ENCODE measurements at regions not wholly inside any gene's neighbourhood (a gene's known extent, or its start where the extent isn't known, plus 50 kb on each side); places are given as distances from the start of the nearest gene placed in this dataset.

DNA sequence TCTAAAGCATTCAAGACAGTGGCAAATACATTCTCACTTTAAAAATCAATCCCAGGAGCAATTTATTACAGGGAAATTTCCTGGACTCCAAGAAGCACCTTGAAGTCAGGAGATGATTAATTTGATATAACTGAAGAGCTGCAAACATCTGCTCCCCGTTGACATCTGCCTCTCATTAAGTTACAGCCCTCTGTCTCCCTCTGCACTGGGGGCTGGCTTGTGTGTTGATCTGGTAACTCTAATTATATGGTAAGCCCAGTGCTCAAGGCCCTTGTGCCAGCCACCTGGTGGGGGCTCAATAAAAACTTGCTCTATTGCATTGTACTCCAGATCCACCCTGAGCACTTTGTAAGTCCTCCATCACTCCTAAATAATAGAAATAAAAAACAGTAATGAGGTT, 131.1 kb upstream of the ZNF462 start:
- H3K9me2 ChIP-seq (replicated peaks; ENCODE audit: insufficient read depth, low read length) = no peaks in the 10 kb centered on the region
- no peaks in the 10 kb centered on the region for H3K4me1 ChIP-seq (ENCODE audit: low read length)
- no peak overlapping the region for H3K4me2 ChIP-seq (ENCODE audit: low read depth, low read length, poor library complexity, severe bottlenecking)
- no peaks in the 10 kb centered on the region for H3K36me3 ChIP-seq (ENCODE audit: insufficient read depth, low read length)
- DNase-seq = no peak
- H3K9ac ChIP-seq (ENCODE audit: low read length) = no peak overlapping the region
- no peak overlapping the region for H2AFZ ChIP-seq (ENCODE audit: low read length)
- no peaks in the 10 kb centered on the region for H3K27me3 ChIP-seq (ENCODE audit: low read length)
- H4K20me1 ChIP-seq (ENCODE audit: insufficient read depth, low read depth, low read length) = no peaks in the 10 kb centered on the region
- no peaks in the 10 kb centered on the region for H3K9me3 ChIP-seq (ENCODE audit: low read length)
- H3K4me3 ChIP-seq (ENCODE audit: low read length) = no peak overlapping the region
- H3K27ac ChIP-seq (ENCODE audit: low read length) = no peak overlapping the region
- no peaks in the 10 kb centered on the region for H3K79me2 ChIP-seq (ENCODE audit: low read length)

DNA sequence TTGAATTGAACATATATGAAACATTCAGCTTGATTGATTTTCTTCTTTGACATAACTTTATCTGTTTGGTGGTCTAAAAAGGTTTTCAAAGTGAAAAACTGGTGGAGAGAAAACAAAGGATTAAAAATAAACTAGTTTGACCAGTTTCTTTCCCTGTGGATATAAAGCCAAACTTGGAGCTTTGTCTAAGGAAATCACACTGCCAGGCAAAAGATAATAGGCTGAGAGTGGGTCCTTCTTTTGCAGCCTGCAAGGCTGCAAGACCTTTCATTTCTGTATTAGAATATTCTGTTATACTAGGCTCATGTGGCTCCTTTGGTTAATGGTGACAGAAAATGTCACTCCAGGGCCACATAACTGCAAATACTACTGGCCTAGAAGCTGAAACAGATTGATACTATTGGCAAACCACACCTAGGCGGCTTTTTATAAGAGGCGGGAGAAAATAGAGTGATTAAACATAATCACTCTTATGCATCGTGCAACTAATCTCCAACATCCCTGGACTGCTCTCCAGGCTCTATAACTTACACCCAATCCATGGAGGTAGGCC, 129.1 kb upstream of the ZNF462 start:
- Histone ChIP-seq H3K9me3 (ENCODE audit: low read length) (no peaks in the 10 kb centered on the region), H2AFZ (ENCODE audit: low read length) (no peak overlapping the region), H3K4me2 (ENCODE audit: low read depth, low read length, poor library complexity, severe bottlenecking) (no peak overlapping the region), H3K79me2 (ENCODE audit: low read length) (no peaks in the 10 kb centered on the region), H3K36me3 (ENCODE audit: insufficient read depth, low read length) (no peaks in the 10 kb centered on the region), H3K27me3 (ENCODE audit: low read length) (no peaks in the 10 kb centered on the region), H3K27ac (ENCODE audit: low read length) (no peak overlapping the region), H3K4me1 (ENCODE audit: low read length) (no peaks in the 10 kb centered on the region), H3K4me3 (ENCODE audit: low read length) (no peak overlapping the region), H4K20me1 (ENCODE audit: insufficient read depth, low read depth, low read length) (no peaks in the 10 kb centered on the region), H3K9me2 (replicated peaks; ENCODE audit: insufficient read depth, low read length) (no peaks in the 10 kb centered on the region), H3K9ac (ENCODE audit: low read length) (no peak overlapping the region)
- DNase-seq = no peak

DNA sequence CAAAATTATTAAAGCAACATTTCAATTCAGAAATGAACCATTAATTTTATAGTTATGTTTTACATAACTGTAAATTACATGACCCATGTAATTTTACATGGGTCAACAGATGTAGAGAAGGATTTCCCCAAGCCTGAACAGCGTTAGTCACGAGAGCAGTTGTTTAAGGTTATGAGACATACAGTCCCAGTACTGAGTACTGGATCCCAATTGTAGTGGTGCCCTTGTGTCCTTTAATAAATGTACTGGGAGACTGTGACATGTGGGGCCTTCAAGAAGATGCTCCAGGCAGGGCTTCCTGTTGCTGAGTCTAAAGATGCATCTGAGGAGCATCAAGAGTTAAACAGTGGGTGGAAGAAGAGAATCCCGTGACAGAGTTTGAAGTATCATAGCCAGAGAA, 125.5 kb upstream of the ZNF462 start:
- H3K27ac ChIP-seq (ENCODE audit: low read length) = no peak overlapping the region
- H3K9me3 ChIP-seq (ENCODE audit: low read length) = no peaks in the 10 kb centered on the region
- no peaks in the 10 kb centered on the region for H3K9me2 ChIP-seq (replicated peaks; ENCODE audit: insufficient read depth, low read length)
- no peaks in the 10 kb centered on the region for H3K4me1 ChIP-seq (ENCODE audit: low read length)
- no peaks in the 10 kb centered on the region for H3K79me2 ChIP-seq (ENCODE audit: low read length)
- no peak overlapping the region for H2AFZ ChIP-seq (ENCODE audit: low read length)
- H3K4me2 ChIP-seq (ENCODE audit: low read depth, low read length, poor library complexity, severe bottlenecking) = no peak overlapping the region
- H3K27me3 ChIP-seq (ENCODE audit: low read length) = no peaks in the 10 kb centered on the region
- no peak overlapping the region for H3K9ac ChIP-seq (ENCODE audit: low read length)
- DNase-seq = no peak
- H3K36me3 ChIP-seq (ENCODE audit: insufficient read depth, low read length) = no peaks in the 10 kb centered on the region
- H3K4me3 ChIP-seq (ENCODE audit: low read length) = no peak overlapping the region
- no peaks in the 10 kb centered on the region for H4K20me1 ChIP-seq (ENCODE audit: insufficient read depth, low read depth, low read length)

DNA sequence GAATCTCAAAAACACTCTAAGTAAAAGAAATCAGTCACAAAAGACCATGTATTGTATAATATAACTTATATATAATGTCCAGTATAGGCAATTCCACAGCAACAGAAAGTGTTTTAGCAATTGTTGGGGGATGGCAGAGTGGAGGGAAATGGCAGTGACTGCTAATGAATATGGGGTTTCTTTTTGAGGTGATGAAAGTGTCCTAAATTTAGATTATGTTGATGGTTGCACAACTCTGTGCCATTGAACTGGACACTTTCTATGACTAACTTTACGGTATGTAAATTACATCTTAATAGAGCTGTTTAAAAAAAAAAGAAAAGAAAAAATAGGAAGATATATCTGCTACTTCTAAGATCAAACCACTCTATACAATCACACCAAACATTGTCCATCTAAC, 124.9 kb upstream of the ZNF462 start:
- Histone ChIP-seq H3K36me3 (ENCODE audit: insufficient read depth, low read length) (no peaks in the 10 kb centered on the region), H3K9me3 (ENCODE audit: low read length) (no peaks in the 10 kb centered on the region), H3K4me1 (ENCODE audit: low read length) (no peaks in the 10 kb centered on the region), H3K9ac (ENCODE audit: low read length) (no peak overlapping the region), H3K79me2 (ENCODE audit: low read length) (no peaks in the 10 kb centered on the region), H3K27ac (ENCODE audit: low read length) (no peak overlapping the region), H3K4me2 (ENCODE audit: low read depth, low read length, poor library complexity, severe bottlenecking) (no peak overlapping the region), H3K4me3 (ENCODE audit: low read length) (no peak overlapping the region), H3K9me2 (replicated peaks; ENCODE audit: insufficient read depth, low read length) (no peaks in the 10 kb centered on the region), H3K27me3 (ENCODE audit: low read length) (no peaks in the 10 kb centered on the region), H2AFZ (ENCODE audit: low read length) (no peak overlapping the region), H4K20me1 (ENCODE audit: insufficient read depth, low read depth, low read length) (no peaks in the 10 kb centered on the region)
- no peak for DNase-seq

DNA sequence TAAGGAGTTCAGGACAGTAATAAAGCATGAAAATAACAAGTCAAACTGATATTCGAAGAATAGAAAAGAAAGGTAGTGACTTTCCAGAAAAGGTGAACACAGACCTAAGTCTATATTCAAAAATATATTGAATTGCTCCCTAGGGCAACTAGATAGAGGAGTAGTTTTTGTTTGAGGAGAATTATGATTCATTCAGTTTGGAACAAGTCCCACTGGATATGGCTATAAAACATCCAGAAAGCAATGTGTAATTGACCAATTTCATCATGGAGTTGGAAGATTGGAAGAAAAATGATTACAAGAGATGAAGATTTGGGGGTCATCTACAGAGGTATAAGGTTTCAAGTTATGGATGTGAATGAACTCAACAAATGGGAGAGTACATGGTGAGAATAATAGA, 117.5 kb upstream of the ZNF462 start:
- H3K27ac ChIP-seq (ENCODE audit: low read length) = no peak overlapping the region
- no peaks in the 10 kb centered on the region for H3K27me3 ChIP-seq (ENCODE audit: low read length)

DNA sequence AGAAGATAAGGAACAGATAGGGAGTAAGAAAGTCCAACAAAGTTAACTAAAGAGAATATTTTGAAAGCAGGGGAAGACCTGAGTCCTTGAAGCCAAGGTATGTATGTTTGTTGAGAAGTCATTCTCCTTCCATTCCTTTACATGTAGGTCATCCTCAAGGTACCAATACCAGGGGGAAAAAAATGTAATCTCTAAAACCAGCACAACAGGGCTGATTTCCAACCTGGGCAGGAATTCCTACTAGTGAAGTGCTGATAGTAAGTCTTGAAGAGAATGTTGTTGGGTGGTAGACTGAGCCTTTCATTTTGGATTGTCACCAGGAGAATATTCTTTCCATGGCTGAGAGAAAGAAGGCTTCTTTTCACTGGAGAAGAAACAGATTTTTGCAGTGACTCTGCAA, 117.1 kb upstream of the ZNF462 start:
- H3K9me2 ChIP-seq (replicated peaks; ENCODE audit: insufficient read depth, low read length) = no peaks in the 10 kb centered on the region
- H2AFZ ChIP-seq (ENCODE audit: low read length) = no peak overlapping the region
- no peaks in the 10 kb centered on the region for H3K79me2 ChIP-seq (ENCODE audit: low read length)
- no peak overlapping the region for H3K4me3 ChIP-seq (ENCODE audit: low read length)
- no peaks in the 10 kb centered on the region for H4K20me1 ChIP-seq (ENCODE audit: insufficient read depth, low read depth, low read length)
- H3K4me2 ChIP-seq (ENCODE audit: low read depth, low read length, poor library complexity, severe bottlenecking) = no peak overlapping the region
- no peak for DNase-seq
- H3K36me3 ChIP-seq (ENCODE audit: insufficient read depth, low read length) = no peaks in the 10 kb centered on the region
- no peaks in the 10 kb centered on the region for H3K9me3 ChIP-seq (ENCODE audit: low read length)
- H3K27ac ChIP-seq (ENCODE audit: low read length) = no peak overlapping the region
- no peaks in the 10 kb centered on the region for H3K4me1 ChIP-seq (ENCODE audit: low read length)
- no peaks in the 10 kb centered on the region for H3K27me3 ChIP-seq (ENCODE audit: low read length)
- H3K9ac ChIP-seq (ENCODE audit: low read length) = no peak overlapping the region

More for the DNA sequence above, 117.5 kb upstream of the ZNF462 start:
- Histone ChIP-seq H3K79me2 (ENCODE audit: low read length) (no peaks in the 10 kb centered on the region), H4K20me1 (ENCODE audit: insufficient read depth, low read depth, low read length) (no peaks in the 10 kb centered on the region), H3K9me3 (ENCODE audit: low read length) (no peaks in the 10 kb centered on the region), H3K9ac (ENCODE audit: low read length) (no peak overlapping the region), H2AFZ (ENCODE audit: low read length) (no peak overlapping the region), H3K9me2 (replicated peaks; ENCODE audit: insufficient read depth, low read length) (no peaks in the 10 kb centered on the region), H3K4me3 (ENCODE audit: low read length) (no peak overlapping the region), H3K4me2 (ENCODE audit: low read depth, low read length, poor library complexity, severe bottlenecking) (no peak overlapping the region), H3K4me1 (ENCODE audit: low read length) (no peaks in the 10 kb centered on the region), H3K36me3 (ENCODE audit: insufficient read depth, low read length) (no peaks in the 10 kb centered on the region)
- DNase-seq = no peak

DNA sequence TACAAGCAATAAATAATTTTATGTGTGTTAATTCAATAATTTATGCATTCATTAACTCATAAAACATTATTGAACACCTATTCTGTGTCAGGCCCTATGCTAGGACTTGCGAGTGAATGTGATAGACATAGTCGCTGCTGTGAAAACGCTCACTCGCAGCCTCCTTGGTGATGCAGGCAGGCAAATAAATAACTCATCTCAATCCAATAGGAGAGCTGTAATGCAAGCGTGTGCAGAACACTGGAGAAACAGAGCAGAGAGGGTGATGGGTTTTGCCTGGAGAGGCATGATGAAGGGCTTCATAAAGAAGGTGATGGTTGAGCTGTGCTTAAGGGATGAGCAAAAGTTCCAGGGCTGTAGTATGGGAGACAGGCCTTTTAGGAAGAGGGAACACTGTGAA, 111.3 kb upstream of the ZNF462 start:
- no peak overlapping the region for H2AFZ ChIP-seq (ENCODE audit: low read length)
- H3K79me2 ChIP-seq (ENCODE audit: low read length) = no peaks in the 10 kb centered on the region
- no peak overlapping the region for H3K27ac ChIP-seq (ENCODE audit: low read length)
- no peak overlapping the region for H3K4me2 ChIP-seq (ENCODE audit: low read depth, low read length, poor library complexity, severe bottlenecking)
- no peaks in the 10 kb centered on the region for H3K4me1 ChIP-seq (ENCODE audit: low read length)
- no peaks in the 10 kb centered on the region for H3K36me3 ChIP-seq (ENCODE audit: insufficient read depth, low read length)
- H3K9ac ChIP-seq (ENCODE audit: low read length) = no peak overlapping the region
- H3K4me3 ChIP-seq (ENCODE audit: low read length) = no peak overlapping the region
- H3K27me3 ChIP-seq (ENCODE audit: low read length) = no peaks in the 10 kb centered on the region
- no peaks in the 10 kb centered on the region for H4K20me1 ChIP-seq (ENCODE audit: insufficient read depth, low read depth, low read length)
- no peaks in the 10 kb centered on the region for H3K9me2 ChIP-seq (replicated peaks; ENCODE audit: insufficient read depth, low read length)
- DNase-seq = no peak
- H3K9me3 ChIP-seq (ENCODE audit: low read length) = no peaks in the 10 kb centered on the region

DNA sequence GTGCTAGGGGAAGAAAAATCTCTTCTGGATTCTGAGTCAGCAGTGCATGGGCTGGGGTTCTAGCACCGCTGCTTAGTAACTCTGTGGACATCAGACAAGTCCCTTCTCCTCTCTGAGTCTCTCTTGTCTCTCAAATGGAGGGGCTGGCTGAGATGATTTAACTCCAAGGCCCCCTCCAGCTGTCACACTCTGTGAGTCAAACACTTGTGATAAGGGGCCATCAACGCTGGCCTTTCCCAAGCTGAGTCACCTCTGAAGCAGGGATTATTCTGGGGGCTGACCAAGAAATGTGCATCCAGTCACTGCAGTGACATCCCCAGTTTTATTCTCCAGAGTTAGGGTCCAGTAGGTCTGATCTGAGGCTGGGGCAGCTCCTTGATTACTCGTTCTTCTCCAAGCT, 110.4 kb upstream of the ZNF462 start:
- H3K9me3 ChIP-seq (ENCODE audit: low read length) = no peaks in the 10 kb centered on the region
- H3K79me2 ChIP-seq (ENCODE audit: low read length) = no peaks in the 10 kb centered on the region
- H3K9ac ChIP-seq (ENCODE audit: low read length) = no peak overlapping the region
- H3K9me2 ChIP-seq (replicated peaks; ENCODE audit: insufficient read depth, low read length) = no peaks in the 10 kb centered on the region
- H4K20me1 ChIP-seq (ENCODE audit: insufficient read depth, low read depth, low read length) = no peaks in the 10 kb centered on the region
- no peak overlapping the region for H3K4me2 ChIP-seq (ENCODE audit: low read depth, low read length, poor library complexity, severe bottlenecking)
- no peak overlapping the region for H3K27ac ChIP-seq (ENCODE audit: low read length)
- no peak for DNase-seq
- no peak overlapping the region for H3K4me3 ChIP-seq (ENCODE audit: low read length)
- no peak overlapping the region for H2AFZ ChIP-seq (ENCODE audit: low read length)
- H3K4me1 ChIP-seq (ENCODE audit: low read length) = no peaks in the 10 kb centered on the region
- H3K27me3 ChIP-seq (ENCODE audit: low read length) = no peaks in the 10 kb centered on the region
- no peaks in the 10 kb centered on the region for H3K36me3 ChIP-seq (ENCODE audit: insufficient read depth, low read length)

DNA sequence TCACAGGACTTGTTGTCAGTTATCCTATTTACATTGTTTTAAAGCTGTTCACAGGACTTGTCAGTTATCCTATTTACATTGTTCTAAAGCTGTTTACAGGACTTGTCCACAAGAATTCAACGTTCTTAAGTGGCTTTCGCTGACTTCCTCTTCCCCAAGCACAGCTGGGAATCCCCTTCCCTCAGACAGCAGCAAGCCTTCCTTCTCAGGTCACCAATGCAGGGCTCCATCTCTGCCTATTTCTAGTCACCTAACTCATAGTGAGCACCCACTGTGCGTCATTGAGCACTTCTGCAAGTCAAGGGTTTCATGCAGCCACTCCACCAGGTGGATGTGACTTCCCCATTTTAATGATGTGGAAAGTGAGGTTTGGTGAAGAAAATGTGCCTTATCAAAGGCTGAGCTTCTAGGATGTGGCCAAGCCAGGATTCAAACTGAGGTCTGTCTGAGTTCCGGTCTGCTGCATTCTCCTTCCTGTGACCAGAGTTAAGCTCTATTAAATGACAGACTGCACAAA, 109.8 kb upstream of the ZNF462 start:
- Histone ChIP-seq H3K4me3 (ENCODE audit: low read length) (no peak overlapping the region), H3K79me2 (ENCODE audit: low read length) (no peaks in the 10 kb centered on the region), H3K27me3 (ENCODE audit: low read length) (no peaks in the 10 kb centered on the region), H3K9me3 (ENCODE audit: low read length) (no peaks in the 10 kb centered on the region), H3K27ac (ENCODE audit: low read length) (no peak overlapping the region), H3K9me2 (replicated peaks; ENCODE audit: insufficient read depth, low read length) (no peaks in the 10 kb centered on the region), H3K4me1 (ENCODE audit: low read length) (no peaks in the 10 kb centered on the region), H3K4me2 (ENCODE audit: low read depth, low read length, poor library complexity, severe bottlenecking) (no peak overlapping the region), H2AFZ (ENCODE audit: low read length) (no peak overlapping the region), H3K9ac (ENCODE audit: low read length) (no peak overlapping the region), H3K36me3 (ENCODE audit: insufficient read depth, low read length) (no peaks in the 10 kb centered on the region), H4K20me1 (ENCODE audit: insufficient read depth, low read depth, low read length) (no peaks in the 10 kb centered on the region)
- no peak for DNase-seq

Data from Karpas-422 (cell line).